ENCODE measurements at regions not wholly inside any gene's neighbourhood (a gene's known extent, or its start where the extent isn't known, plus 50 kb on each side); places are given as distances from the start of the nearest gene placed in this dataset.
"Not testable (repeated sequence)": the region's sequence is repeated elsewhere in the genome, so short reads cannot be mapped to it uniquely, and the experiment has no call there.

DNA sequence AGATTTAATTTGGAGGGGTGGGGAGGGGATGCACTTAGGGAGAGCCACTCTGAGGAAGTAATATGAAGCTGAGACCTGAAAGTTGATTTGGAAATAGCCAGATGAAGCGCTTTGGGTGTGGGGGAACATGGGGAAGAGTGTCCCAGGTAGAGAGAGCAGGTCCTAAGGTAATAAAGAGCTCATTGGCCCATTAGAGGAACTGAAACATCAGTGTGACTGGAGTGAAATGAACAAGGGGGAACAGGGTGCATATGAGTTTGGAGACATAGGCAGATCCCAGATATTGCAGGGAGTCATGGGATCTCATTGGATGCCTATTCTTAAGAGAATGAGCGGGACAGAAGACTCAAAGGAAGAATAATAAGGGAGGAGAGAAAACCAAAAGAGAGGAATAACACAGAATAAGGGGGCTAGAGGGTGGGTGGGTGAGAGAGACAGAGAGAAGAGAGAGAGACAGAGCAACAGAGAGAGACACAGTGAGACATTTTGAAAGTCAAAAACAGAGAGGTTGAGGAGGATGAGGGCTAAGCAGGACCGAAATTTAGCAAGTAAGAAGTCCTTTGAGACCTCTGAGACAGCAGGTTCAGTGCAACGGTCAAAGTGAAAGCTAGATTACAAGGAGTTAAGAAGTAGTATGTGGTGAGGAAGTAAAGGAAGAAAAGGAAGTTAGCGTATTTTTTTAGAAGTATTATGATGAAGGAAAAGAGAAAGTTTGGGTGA lies 54.1 kb upstream of the NOTCH2NLA start:
- TF ChIP-seq, protein P1, sequence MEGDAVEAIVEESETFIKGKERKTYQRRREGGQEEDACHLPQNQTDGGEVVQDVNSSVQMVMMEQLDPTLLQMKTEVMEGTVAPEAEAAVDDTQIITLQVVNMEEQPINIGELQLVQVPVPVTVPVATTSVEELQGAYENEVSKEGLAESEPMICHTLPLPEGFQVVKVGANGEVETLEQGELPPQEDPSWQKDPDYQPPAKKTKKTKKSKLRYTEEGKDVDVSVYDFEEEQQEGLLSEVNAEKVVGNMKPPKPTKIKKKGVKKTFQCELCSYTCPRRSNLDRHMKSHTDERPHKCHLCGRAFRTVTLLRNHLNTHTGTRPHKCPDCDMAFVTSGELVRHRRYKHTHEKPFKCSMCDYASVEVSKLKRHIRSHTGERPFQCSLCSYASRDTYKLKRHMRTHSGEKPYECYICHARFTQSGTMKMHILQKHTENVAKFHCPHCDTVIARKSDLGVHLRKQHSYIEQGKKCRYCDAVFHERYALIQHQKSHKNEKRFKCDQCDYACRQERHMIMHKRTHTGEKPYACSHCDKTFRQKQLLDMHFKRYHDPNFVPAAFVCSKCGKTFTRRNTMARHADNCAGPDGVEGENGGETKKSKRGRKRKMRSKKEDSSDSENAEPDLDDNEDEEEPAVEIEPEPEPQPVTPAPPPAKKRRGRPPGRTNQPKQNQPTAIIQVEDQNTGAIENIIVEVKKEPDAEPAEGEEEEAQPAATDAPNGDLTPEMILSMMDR (IDR thresholded peaks at IDR 0.05) = not testable (repeated sequence)
- TF ChIP-seq POLR2A (IDR thresholded peaks at IDR 0.05) = not testable (repeated sequence)
